ENCODE measurements at regions not wholly inside any gene's neighbourhood (a gene's known extent, or its start where the extent isn't known, plus 50 kb on each side); places are given as distances from the start of the nearest gene placed in this dataset.

GRCh38 chr13:34046457-34046856 lies 228.5 kb downstream of the RFC3 start:
- no peak overlapping the region for H3K4me3 ChIP-seq (ENCODE audit: low read depth, low read length)
- TF ChIP-seq, protein P1, sequence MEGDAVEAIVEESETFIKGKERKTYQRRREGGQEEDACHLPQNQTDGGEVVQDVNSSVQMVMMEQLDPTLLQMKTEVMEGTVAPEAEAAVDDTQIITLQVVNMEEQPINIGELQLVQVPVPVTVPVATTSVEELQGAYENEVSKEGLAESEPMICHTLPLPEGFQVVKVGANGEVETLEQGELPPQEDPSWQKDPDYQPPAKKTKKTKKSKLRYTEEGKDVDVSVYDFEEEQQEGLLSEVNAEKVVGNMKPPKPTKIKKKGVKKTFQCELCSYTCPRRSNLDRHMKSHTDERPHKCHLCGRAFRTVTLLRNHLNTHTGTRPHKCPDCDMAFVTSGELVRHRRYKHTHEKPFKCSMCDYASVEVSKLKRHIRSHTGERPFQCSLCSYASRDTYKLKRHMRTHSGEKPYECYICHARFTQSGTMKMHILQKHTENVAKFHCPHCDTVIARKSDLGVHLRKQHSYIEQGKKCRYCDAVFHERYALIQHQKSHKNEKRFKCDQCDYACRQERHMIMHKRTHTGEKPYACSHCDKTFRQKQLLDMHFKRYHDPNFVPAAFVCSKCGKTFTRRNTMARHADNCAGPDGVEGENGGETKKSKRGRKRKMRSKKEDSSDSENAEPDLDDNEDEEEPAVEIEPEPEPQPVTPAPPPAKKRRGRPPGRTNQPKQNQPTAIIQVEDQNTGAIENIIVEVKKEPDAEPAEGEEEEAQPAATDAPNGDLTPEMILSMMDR (IDR thresholded peaks at IDR 0.05; ENCODE audit: low read depth, low read length), result no peak

DNA sequence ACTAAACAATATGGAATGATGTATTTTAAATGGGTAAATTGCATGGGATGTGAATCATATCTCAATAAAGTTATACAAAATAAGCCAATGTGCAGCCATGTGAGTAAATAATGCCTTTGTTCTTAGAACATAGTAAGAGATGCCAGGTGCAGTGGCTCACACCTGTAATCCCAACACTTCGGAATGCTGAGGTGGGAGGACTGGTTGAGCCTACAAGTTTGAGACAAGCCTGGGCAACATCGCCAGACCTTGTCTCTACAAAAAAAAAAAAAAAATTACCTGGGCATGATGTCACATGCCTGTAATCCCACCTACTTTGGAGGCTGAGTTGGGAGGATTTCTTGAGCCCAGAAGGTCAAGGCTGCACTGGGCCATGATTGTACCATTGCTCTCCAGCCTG lies 230.7 kb downstream of the RFC3 start:
- no peak overlapping the region for H3K4me3 ChIP-seq (ENCODE audit: low read depth, low read length)
- TF ChIP-seq, protein P1 (IDR thresholded peaks at IDR 0.05; ENCODE audit: low read depth, low read length), result no peak

DNA sequence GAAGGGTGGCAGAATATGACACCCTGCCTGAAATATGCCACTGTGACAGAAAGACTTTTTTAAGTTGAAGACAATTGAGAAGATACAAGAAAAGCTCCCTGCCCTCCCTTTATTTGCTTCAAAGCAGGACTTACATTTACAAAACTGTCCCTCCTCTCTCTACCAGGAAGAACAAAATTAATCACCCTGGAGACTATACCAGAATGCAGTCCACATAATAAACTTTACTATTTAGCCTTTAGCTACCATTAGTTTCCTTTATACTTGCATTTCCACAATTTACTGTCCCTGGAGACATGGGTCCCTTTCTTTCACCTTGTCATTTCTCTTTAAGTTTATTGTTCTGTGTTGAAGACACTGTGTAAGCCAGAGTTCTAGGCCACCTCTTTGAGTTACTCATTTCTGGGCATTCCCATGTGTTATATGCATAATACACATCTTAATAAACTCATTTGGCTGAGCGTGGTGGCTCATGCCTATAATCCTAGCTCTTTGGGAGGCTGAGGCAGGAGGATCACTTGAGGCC lies 238.8 kb downstream of the RFC3 start:
- H3K4me3 ChIP-seq (ENCODE audit: low read depth, low read length), result no peak overlapping the region
- TF ChIP-seq, protein P1 (IDR thresholded peaks at IDR 0.05; ENCODE audit: low read depth, low read length), result no peak

DNA sequence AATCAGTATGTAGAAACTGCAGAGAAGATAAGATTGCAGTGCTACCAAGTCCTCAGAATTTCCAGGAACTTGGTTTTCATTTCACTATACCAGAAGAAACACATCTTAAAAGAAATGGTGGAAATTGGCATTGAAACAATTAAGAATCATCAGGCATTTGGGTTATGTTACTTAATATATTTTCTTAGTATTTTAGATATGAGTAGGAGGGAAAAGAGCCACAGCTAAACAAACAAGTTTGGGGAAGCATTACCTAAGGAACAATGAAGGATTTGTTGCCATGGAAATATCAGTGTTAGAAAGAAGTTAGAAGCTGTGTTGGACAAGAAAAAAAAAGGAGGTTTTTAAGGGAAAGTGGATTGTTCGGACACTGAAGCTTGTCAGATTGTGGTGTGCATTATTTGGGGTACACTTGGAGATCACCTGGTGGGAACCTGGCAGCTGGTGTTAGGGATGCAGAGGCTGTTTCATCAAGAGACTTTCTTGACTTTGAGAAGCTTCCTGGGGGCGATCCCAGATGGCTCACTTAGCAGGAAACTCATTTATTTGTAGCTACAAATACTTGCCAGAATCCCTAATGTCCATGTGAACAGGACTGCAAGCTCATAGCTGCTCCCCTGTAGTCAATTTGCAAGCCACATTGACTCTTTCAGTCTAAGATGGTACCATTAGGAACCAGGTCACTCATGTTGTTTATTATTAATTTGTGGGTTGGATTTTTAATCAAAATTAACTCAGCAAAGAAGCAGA lies 246.7 kb downstream of the RFC3 start:
- no peak overlapping the region for H3K4me3 ChIP-seq (ENCODE audit: low read depth, low read length)
- TF ChIP-seq, protein P1 (IDR thresholded peaks at IDR 0.05; ENCODE audit: low read depth, low read length), result no peak

GRCh38 chr13:34065928-34066327 lies 248.0 kb downstream of the RFC3 start:
- no peak overlapping the region for H3K4me3 ChIP-seq (ENCODE audit: low read depth, low read length)
- TF ChIP-seq, protein P1 (IDR thresholded peaks at IDR 0.05; ENCODE audit: low read depth, low read length), result no peak

DNA sequence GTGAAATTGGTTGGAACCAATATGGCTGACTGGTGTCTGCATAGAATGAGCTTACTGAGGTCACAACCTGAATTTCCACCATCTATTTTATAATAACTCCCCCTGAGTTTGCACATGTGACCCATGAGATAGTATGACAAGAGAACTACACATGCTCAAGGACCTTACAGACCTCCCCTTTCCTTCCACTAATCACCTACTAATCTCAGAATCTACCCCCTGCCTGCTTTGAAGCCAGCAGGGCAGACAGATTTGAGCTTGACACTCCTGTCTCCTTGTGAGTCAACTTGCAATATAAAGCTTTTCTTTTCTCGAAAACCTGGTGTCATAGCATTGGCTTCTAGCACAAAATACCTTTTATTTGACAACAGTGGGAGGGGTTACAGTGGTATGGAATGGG lies 248.4 kb downstream of the RFC3 start:
- TF ChIP-seq, protein P1 (IDR thresholded peaks at IDR 0.05; ENCODE audit: low read depth, low read length), result no peak
- H3K4me3 ChIP-seq (ENCODE audit: low read depth, low read length), result no peak overlapping the region

DNA sequence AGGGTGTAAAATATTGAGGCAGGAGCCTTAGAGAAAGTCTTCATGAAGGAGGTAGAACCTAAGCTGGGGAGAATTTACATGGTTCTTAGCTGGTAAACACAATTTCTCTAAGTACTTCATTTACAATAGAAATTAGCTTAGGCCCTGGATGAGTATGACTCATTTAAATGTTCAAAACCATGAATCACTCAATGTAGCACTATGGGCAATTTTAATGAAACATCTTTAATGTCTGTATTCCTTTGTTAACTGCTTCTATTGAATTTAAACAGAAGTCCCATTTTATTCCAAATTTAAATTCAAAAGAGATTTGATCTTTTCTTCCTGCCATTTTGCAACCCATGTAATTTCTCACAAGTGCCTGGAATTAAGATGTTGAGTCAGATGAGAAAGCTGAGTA lies 252.1 kb downstream of the RFC3 start:
- TF ChIP-seq, protein P1 (IDR thresholded peaks at IDR 0.05; ENCODE audit: low read depth, low read length), result no peak
- H3K4me3 ChIP-seq (ENCODE audit: low read depth, low read length), result no peak overlapping the region

Measured in WI38 (cell line).